ENCODE measurements at regions not wholly inside any gene's neighbourhood (a gene's known extent, or its start where the extent isn't known, plus 50 kb on each side); places are given as distances from the start of the nearest gene placed in this dataset.

GRCh38 chr5:125075567-125075966 is 329.1 kb upstream of the ZNF608 start:
- TF ChIP-seq CTCF (IDR thresholded peaks at IDR 0.05; ENCODE audit: extremely low read depth in 1 of 2, insufficient read depth in 1 of 2, low read depth in 1 of 2, low read length in 2 of 2): no peak
- no peak for TF ChIP-seq POLR2A (IDR thresholded peaks at IDR 0.05; ENCODE audit: low read depth, low read length)
- no peak for TF ChIP-seq MAX (IDR thresholded peaks at IDR 0.05; ENCODE audit: insufficient read depth, insufficient read length)
- no peak for TF ChIP-seq FOS (IDR thresholded peaks at IDR 0.05; ENCODE audit: borderline replicate concordance, insufficient read depth, low read length)
- no peak for TF ChIP-seq EZH2 (IDR thresholded peaks at IDR 0.05; ENCODE audit: borderline replicate concordance, low read depth, low read length, severe bottlenecking)
- TF ChIP-seq POLR2AphosphoS5 (IDR thresholded peaks at IDR 0.05; ENCODE audit: insufficient read depth, low read depth, low read length): no peak
- TF ChIP-seq JUN (IDR thresholded peaks at IDR 0.05; ENCODE audit: borderline replicate concordance, insufficient read depth, insufficient read length, low read depth): no peak
- TF ChIP-seq GATA2 (IDR thresholded peaks at IDR 0.05; ENCODE audit: insufficient read depth, insufficient read length, low read depth, low read length): no peak

All from endothelial cell of umbilical vein (primary cell).